ENCODE measurements at regions not wholly inside any gene's neighbourhood (a gene's known extent, or its start where the extent isn't known, plus 50 kb on each side); places are given as distances from the start of the nearest gene placed in this dataset.
A peak's percentile ranks its signal among the peaks of the same experiment; 100 is the strongest.

GRCh38 chr1:54488779-54489626 lies 59.0 kb upstream of the ACOT11 start:
- Histone ChIP-seq H3K9me3 (no peaks in the 10 kb centered on the region), H3K4me1 (peaks cover 0 to 40% (median 26%) of the 10 kb centered on the region in 4 donors), H3K27ac (peak overlapping the region; percentile 90 to 99), H3K4me3 (peak overlapping the region; percentile 61 to 62), H3K27me3 (no peaks in the 10 kb centered on the region), H3K36me3 (no peaks in the 10 kb centered on the region)
- TF ChIP-seq, protein P1, sequence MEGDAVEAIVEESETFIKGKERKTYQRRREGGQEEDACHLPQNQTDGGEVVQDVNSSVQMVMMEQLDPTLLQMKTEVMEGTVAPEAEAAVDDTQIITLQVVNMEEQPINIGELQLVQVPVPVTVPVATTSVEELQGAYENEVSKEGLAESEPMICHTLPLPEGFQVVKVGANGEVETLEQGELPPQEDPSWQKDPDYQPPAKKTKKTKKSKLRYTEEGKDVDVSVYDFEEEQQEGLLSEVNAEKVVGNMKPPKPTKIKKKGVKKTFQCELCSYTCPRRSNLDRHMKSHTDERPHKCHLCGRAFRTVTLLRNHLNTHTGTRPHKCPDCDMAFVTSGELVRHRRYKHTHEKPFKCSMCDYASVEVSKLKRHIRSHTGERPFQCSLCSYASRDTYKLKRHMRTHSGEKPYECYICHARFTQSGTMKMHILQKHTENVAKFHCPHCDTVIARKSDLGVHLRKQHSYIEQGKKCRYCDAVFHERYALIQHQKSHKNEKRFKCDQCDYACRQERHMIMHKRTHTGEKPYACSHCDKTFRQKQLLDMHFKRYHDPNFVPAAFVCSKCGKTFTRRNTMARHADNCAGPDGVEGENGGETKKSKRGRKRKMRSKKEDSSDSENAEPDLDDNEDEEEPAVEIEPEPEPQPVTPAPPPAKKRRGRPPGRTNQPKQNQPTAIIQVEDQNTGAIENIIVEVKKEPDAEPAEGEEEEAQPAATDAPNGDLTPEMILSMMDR (IDR thresholded peaks at IDR 0.05): peak; percentile 94 to 96
- DNase-seq: peak; percentile 77 to 90
- intact Hi-C loops (cut with DNase I; ENCODE audit: low total_unique reads): loop anchor here (1.0 to 10.0 kb wide), 6 partner anchors 82 to 414 kb away; partner anchors contain the start of genes CYB5RL and MRPL37

- no peaks in the 10 kb centered on the region for H3K9me3 ChIP-seq
- intact Hi-C loops (cut with DNase I; ENCODE audit: low total_unique reads): loop anchor here (1.0 to 10.0 kb wide), 6 partner anchors 81 to 413 kb away; partner anchors contain the start of genes CYB5RL and MRPL37
- H3K36me3 ChIP-seq: no peaks in the 10 kb centered on the region
- DNase-seq: peak; percentile 86 to 96
- no peaks in the 10 kb centered on the region for H3K27me3 ChIP-seq
- peak overlapping the region; percentile 61 to 62 for H3K4me3 ChIP-seq
- TF ChIP-seq, protein P1 (IDR thresholded peaks at IDR 0.05): peak in 1 of 2 experiments; percentile 19
- H3K4me1 ChIP-seq: peaks cover 0 to 40% (median 26%) of the 10 kb centered on the region in 4 donors
- H3K27ac ChIP-seq: peak overlapping the region; percentile 90 to 99
Observed at GRCh38 chr1:54488065-54488750, 59.8 kb upstream of the ACOT11 start.

DNA sequence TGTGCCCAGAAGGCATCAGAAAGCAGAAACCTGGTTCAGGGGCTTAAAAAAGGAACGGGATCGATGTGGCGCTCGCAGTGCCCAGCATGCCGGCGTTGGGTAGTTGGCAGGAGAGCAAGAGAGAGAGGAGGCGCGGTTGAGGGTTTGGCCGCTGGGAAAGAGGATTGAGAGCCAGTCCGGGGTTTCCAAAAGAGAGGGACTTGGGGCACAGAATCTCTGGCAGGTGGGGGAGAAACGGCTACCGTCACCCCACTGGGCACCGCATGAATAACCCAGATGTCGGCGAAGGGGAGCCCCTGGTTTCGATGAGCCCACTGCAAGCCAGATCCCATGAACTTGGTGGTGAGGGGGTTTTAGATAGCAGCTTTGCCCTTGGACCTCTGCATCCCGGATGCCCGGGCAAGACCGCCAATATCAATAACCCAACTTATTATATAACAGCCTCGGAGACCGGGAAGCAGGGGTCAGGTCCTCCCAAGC lies 60.4 kb upstream of the ACOT11 start:
- Histone ChIP-seq H3K27ac (peak overlapping the region; percentile 90 to 99), H3K4me1 (peaks cover 0 to 40% (median 26%) of the 10 kb centered on the region in 4 donors)
- peak; percentile 34 to 76 for DNase-seq

GRCh38 chr1:54486907-54487306 lies 61.1 kb upstream of the ACOT11 start:
- DNase-seq: no peak
- no peaks in the 10 kb centered on the region for H3K9me3 ChIP-seq
- intact Hi-C loops (cut with DNase I; ENCODE audit: low total_unique reads): loop anchor here (5.0 to 10.0 kb wide), 3 partner anchors 215 to 412 kb away; no protein-coding TSS in a partner anchor
- peaks cover 0 to 40% (median 26%) of the 10 kb centered on the region in 4 donors for H3K4me1 ChIP-seq
- H3K4me3 ChIP-seq: no peak overlapping the region
- H3K36me3 ChIP-seq: no peaks in the 10 kb centered on the region
- H3K27me3 ChIP-seq: no peaks in the 10 kb centered on the region
- peak overlapping the region; percentile 90 to 99 for H3K27ac ChIP-seq
- TF ChIP-seq, protein P1 (IDR thresholded peaks at IDR 0.05): no peak

More for the DNA sequence above, 60.4 kb upstream of the ACOT11 start:
- Histone ChIP-seq H3K4me3 (peak overlapping the region; percentile 61 to 62), H3K9me3 (no peaks in the 10 kb centered on the region), H3K36me3 (no peaks in the 10 kb centered on the region), H3K27me3 (no peaks in the 10 kb centered on the region)
- TF ChIP-seq, protein P1 (IDR thresholded peaks at IDR 0.05): no peak
- intact Hi-C loops (cut with DNase I; ENCODE audit: low total_unique reads): loop anchor here (1.0 to 10.0 kb wide), 6 partner anchors 80 to 413 kb away; partner anchors contain the start of genes CYB5RL and MRPL37

- TF ChIP-seq, protein P1 (IDR thresholded peaks at IDR 0.05): no peak
- Histone ChIP-seq H3K36me3 (no peaks in the 10 kb centered on the region), H3K27ac (no peak overlapping the region), H3K27me3 (no peaks in the 10 kb centered on the region), H3K4me1 (peaks cover 0 to 31% (median 20%) of the 10 kb centered on the region in 4 donors), H3K4me3 (no peak overlapping the region), H3K9me3 (no peaks in the 10 kb centered on the region)
- intact Hi-C loops (cut with DNase I; ENCODE audit: low total_unique reads): loop anchor here (5.0 to 10.0 kb wide), 3 partner anchors 213 to 411 kb away; no protein-coding TSS in a partner anchor
- no peak for DNase-seq
Observed at GRCh38 chr1:54485416-54485815, 62.6 kb upstream of the ACOT11 start.
